ENCODE measurements at regions not wholly inside any gene's neighbourhood (a gene's known extent, or its start where the extent isn't known, plus 50 kb on each side); places are given as distances from the start of the nearest gene placed in this dataset.
"Not testable (repeated sequence)": the region's sequence is repeated elsewhere in the genome, so short reads cannot be mapped to it uniquely, and the experiment has no call there.

DNA sequence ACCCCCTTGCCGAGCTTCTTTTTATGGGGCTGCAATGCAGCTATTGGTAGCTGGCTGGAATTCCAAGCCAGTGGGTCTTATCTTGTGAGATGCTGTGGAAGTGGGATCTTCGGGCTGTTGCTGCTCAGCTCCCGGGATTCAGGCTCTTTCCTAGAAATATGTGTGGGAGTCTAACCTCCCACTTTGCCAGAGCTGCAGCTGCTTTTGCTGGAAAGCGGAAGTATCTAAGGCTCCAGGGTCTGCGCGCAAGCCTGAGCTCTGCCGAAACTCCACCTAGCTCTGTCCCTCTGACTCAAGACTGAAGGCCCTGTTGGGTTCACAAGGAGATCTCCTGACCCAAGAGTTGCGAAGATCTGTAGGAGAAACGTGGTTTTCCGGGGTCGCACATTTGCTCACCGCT lies 151.1 kb upstream of the ANKRD55 start:
- no peak for DNase-seq (ENCODE audit: low read depth)

GRCh38 chr5:56383761-56384160 lies 150.6 kb upstream of the ANKRD55 start:
- DNase-seq (ENCODE audit: low read depth) = no peak

DNA sequence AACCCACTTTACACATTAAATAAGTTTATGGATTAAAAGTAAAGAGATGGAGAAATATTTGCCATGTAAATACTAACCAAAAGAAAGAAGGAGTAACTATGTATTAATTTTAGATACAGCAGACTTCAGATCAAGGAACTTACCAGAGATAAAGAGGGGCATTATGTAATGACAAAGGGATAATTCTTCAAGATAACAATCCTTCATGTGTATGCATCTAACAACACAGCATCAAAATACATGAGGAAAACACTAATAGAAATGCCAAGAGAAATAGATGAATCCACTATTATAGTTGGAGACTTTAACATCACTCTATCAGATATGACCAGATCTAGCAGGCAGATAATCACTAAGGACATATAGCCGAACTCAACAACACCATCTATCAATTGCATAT lies 149.8 kb upstream of the ANKRD55 start:
- no peak for DNase-seq (ENCODE audit: low read depth)

DNA sequence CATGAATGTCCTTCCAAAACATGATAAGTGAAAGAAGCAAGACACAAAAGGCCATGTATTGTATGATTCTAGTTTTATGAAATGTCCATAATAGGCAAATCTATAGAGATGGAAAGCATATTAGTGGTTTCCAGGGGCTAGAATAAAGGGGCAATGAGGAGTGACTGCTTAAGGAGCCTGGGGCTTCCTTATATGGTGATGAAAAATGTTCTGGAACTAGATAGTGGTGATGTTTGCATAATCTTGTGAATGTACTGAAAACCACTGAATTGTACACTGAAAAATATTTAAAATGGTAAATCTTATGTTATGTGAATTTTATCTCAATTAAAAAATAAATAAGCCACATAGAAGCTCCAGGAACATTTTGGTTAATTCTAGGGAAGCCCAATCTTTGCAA lies 144.4 kb upstream of the ANKRD55 start:
- DNase-seq (ENCODE audit: low read depth) = no peak

GRCh38 chr5:56376128-56376527 lies 143.0 kb upstream of the ANKRD55 start:
- DNase-seq (ENCODE audit: low read depth) = no peak

GRCh38 chr5:56375011-56375410 lies 141.9 kb upstream of the ANKRD55 start:
- DNase-seq (ENCODE audit: low read depth) = no peak

DNA sequence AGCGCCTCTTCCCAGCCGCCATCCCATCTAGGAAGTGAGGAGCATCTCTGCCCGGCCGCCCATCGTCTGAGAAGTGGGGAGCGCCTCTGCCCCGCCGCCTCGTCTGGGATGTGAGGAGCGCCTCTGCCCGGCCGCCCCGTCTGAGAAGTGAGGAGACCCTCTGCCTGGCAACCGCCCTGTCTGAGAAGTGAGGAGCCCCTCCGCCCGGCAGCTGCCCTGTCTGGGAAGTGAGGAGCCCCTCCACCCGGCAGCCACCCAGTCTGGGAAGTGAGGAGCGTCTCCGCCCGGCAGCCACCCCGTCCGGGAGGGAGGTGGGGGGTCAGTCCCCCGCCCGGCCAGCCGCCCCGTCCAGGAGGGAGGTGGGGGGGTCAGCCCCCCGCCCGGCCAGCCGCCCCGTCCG lies 139.4 kb upstream of the ANKRD55 start:
- not testable (repeated sequence) for DNase-seq (ENCODE audit: low read depth)

GRCh38 chr5:56369361-56369811 lies 136.3 kb upstream of the ANKRD55 start:
- no peak for DNase-seq (ENCODE audit: low read depth)

DNA sequence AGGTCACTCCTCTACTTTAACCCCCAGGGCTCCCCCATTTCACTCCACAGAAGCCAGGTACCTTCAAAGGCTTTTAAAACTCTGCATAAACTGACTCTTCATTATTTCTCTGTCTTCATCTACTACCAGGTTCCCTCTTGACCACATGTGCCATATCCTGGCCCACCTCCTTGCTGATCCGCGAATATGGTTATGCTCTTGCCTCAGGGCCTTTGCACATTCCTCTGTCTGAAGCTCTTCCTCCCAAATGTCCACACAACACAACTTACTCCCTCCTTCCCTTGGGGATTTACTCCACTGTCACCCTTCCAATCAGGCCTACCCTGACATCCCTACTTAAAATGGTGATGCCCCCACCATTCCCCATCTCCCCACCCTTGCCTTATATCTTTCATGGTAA lies 134.6 kb upstream of the ANKRD55 start:
- no peak for DNase-seq (ENCODE audit: low read depth)

GRCh38 chr5:56366986-56367385 lies 133.9 kb upstream of the ANKRD55 start:
- no peak for DNase-seq (ENCODE audit: low read depth)

- no peak for DNase-seq (ENCODE audit: low read depth)
Observed at GRCh38 chr5:56361398-56361797, 128.3 kb upstream of the ANKRD55 start.

- peak; percentile 78 for DNase-seq (ENCODE audit: low read depth)
Observed at GRCh38 chr5:56360816-56361215, 127.7 kb upstream of the ANKRD55 start.

GRCh38 chr5:56359809-56360685 lies 126.9 kb upstream of the ANKRD55 start:
- DNase-seq (ENCODE audit: low read depth) = peak; percentile 44

- peak; percentile 90 for DNase-seq (ENCODE audit: low read depth)
Observed at GRCh38 chr5:56358703-56359681, 125.9 kb upstream of the ANKRD55 start.

DNA sequence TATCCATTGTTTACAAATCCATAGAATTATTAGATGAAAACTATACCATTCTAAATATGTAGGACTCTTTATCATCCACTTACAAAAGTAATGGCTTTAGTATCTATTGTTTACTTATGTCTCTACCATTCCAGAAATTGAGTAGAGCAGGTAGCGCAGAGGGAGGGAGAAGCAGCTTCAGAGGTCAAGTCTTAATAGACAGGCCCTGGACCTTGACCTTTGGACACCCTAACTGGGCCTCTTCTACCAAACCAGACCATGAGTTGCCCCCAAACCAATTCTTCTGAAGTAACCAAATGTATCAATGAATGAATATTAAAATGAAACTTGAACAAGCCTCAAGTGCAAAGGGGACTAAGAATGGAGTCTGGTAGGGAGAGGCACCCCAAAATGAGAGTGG lies 124.9 kb upstream of the ANKRD55 start:
- DNase-seq (ENCODE audit: low read depth) = no peak

DNA sequence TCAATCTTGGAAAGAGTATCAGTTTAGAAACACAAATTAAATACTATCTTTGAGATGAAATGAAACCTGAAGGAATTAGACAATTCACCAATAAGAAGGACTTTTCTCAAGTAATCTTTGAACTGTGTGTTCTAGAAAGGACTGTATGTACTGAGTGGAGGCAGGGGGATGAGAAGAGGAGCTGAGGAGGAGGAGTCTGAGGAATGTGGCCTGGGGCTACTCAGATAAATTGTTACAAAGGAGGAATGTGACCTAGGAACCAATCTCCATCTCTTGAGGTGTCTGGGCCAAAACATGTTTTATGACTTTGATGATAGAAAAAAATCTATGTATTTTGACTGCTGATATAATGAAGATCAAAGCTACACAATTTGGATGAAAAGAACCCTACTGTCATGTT lies 124.3 kb upstream of the ANKRD55 start:
- DNase-seq (ENCODE audit: low read depth) = peak; percentile 58

DNA sequence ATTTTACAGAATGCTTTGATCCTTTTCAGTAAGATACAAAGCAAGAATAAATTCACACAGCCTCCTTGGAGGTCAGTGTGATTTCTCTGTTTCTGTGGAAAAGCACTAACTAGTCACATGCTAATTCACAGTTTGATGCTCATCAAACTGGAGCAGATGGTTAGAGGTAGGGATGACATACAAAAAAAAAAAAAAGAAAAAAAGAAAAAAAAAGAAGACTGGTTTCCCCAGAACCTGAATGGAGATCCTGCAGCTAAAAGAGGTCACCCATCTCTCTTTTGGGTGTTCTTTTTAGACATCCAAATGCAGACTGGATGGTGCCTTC lies 123.7 kb upstream of the ANKRD55 start:
- DNase-seq (ENCODE audit: low read depth) = no peak

GRCh38 chr5:56356121-56356835 lies 123.1 kb upstream of the ANKRD55 start:
- DNase-seq (ENCODE audit: low read depth) = no peak

- DNase-seq (ENCODE audit: low read depth) = no peak
Observed at GRCh38 chr5:56354836-56355235, 121.7 kb upstream of the ANKRD55 start.

DNA sequence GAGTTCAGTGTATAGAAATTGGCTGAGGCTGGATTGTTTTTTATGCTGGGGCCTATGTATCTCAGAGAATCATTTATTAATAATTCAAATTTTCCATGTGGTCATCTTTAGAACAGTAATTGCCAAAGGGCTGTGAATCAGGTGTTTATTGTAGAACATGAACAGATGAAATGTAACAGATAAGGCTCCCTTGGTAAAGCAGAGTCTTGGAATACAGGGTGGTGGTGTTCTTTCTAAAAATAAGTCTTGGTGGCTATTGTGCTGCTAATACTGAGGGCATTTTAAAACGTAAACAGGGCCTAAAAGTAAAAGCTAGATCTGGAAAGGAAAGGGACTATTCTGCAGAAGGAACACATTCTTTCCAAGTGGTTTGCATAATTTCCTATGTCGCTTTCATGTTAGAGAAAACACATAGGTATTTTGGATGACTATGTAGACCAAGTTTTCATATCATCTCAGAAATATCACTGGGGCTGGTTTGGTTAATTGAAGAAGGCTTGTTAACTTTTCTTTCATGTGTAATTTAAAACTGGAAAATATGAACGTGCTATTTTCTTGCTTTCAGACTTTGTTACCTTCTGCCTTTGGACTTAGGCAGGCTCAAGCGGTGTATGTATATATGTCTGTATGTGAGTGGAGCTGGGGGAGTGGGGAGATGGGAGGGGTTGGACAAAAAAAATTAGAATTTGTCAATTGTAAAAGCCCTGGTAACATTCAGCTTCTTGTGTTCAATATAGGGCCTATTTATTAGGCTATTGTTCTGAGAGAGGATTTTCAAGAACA lies 119.9 kb upstream of the ANKRD55 start:
- DNase-seq (ENCODE audit: low read depth) = no peak

DNA sequence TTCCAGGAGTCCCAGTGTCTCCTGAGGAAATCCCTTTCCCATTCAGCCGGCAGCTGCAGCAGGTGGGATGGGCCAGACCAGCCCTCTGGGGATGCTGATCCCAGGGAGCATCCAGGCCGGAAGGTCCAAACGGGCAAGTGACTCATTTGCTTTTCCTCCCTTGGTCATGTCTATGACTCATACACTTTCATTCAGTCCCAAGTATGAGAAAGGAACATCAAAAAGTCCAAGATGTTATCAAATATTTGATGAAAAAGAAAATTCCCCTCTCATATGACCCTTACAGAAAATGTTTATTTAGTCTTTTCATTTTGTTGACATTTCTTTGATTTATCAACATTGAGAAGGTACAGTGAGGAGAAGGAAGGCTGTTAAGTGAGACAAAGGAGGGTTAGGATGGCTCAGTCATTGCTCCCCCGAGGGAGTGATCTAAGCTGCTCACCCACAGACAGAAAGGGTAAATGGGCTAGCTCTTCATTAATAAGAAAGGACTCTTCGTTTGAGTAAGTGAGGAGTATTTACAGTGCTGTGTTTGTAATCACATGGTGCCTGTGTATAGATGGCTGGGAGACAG lies 117.6 kb upstream of the ANKRD55 start:
- DNase-seq (ENCODE audit: low read depth) = peak; percentile 98

Data from M059J (cell line).